Right cardiac atrium (tissue), 5 donors: ENCODE measurements at regions not wholly inside any gene's neighbourhood (a gene's known extent, or its start where the extent isn't known, plus 50 kb on each side); places are given as distances from the start of the nearest gene placed in this dataset.

ENCODE experiments used
- ATAC-seq, 2 donors: fragments of 200-7000 bp; cut with Tn5 transposase; one replicate each; pipeline versions ENCODE4 v1.8.0 to v1.9.1; 2020; ENCODE audit warnings: moderate library complexity in 2 of 2, mild to moderate bottlenecking in 1 of 2
- DNase-seq, 3 donors: peaks; one replicate each; pipeline ENCODE4 v3.0.0-alpha.2; 2020
- H3K27ac ChIP-seq: one replicate; pipeline ENCODE4 v1.5.1; 2013; ENCODE audit warnings: mild to moderate bottlenecking, low read length, control low read depth, moderate library complexity
- H3K27me3 ChIP-seq: one replicate; pipeline ENCODE4 v1.6.1; 2013; ENCODE audit not compliant: control insufficient read depth, insufficient read depth
- H3K4me1 ChIP-seq: one replicate; pipeline ENCODE4 v1.6.1; 2013; ENCODE audit warnings: low read length; ENCODE audit not compliant: control insufficient read depth, insufficient read depth
- H3K4me3 ChIP-seq: one replicate; pipeline ENCODE4 v1.5.1; 2013; ENCODE audit warnings: low read length, control low read depth
- H3K9me3 ChIP-seq: one replicate; pipeline ENCODE4 v1.6.1; 2013; ENCODE audit warnings: low read length; ENCODE audit not compliant: control insufficient read depth
- WGBS: extraction: QIAGEN DNeasy Blood & Tissue Kit; methylation state at CpG from one replicate; pipeline ENCODE4 v1.1.7; 2013; 5-methylcytosine and 5-hydroxymethylcytosine counted together
- intact Hi-C, 4 donors: fragments of 100-400 bp; cut with DNase I; formaldehyde crosslinking; loops; one replicate each; pipeline versions ENCODE4 v1.11.0 to v1.14.0; 2022 to 2023
- donor health status: healthy with polysubstance abuse.
- donor health status: DM: no; HTN: yes; CAD: no.
- donor health status: DM: no; HTN: no; CAD: no.
- donor health status: DM: no; HTN: yes; CAD: no; lungs with severe emphysema.
- donor health status: DM: yes; HTN: yes; CAD: no.

DNA sequence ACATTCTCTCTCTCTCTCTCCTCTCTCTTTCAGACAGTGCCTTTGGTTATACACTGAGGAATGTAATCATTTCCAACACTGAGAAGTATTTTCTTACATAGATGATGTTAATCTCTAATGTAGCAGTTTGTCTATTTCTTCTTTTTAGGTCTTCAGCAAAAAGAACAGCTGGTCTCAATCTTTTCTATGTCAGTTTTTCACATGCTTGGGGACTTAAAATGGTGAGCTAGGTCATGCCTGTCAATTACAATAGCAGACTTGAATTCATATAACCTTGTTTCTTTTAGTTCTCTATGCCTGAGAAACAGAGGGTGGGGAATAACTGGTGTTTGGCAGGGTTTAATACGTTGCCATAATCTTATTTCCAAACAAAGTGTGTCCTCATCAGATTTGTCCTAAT, 786.2 kb downstream of the SQOR start:
- H3K27ac ChIP-seq, result no peak overlapping the region
- no peaks in the 10 kb centered on the region for H3K9me3 ChIP-seq
- no peaks in the 10 kb centered on the region for H3K27me3 ChIP-seq
- H3K4me3 ChIP-seq, result no peak overlapping the region
- no peaks in the 10 kb centered on the region for H3K4me1 ChIP-seq
- ATAC-seq (no peak), DNase-seq (no peak)
- intact Hi-C loops, result no loop called here
- 34% methylated on average over 1 of the region's 1 CpG for WGBS

DNA sequence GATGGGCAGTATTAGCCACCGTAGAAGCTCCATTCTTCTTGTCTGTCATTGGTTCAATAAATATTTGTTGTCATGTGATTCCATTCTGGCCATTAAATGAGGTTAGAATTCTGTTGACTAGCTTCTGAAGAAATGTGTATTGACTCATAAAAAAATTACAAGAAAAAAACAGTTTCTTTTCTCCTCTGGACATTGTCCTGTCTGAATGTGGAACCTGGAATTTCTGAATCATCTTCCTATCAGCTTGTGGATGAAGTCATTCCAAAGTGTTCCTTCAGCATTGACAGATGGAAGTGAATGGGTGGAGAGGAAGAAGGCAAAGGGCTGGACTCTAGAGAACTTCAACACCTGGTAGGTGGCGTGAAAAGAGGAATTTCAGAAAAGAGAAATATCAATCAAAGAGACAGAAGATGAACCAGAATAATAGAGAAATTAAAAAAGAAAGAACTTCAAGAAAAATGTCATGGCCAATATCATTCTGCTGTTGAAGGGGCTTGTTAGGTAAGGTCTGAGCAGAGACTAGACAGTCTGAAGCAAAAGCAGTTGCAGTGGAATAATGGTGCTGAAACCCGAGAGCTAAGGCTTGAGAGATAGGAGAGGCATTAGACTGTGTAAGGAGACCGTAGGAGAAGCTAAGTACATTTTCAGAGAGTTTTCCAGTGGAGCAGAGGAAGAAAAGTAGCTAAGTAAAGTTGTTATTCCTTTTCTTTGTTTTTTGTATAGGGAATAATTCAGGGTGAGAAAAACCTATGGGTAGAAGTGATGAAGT, 806.6 kb downstream of the SQOR start:
- WGBS, result 64% methylated on average over 4 of the region's 4 CpGs
- ATAC-seq (no peak), DNase-seq (no peak)
- no peaks in the 10 kb centered on the region for H3K9me3 ChIP-seq
- no peak overlapping the region for H3K27ac ChIP-seq
- no peak overlapping the region for H3K4me3 ChIP-seq
- no peaks in the 10 kb centered on the region for H3K27me3 ChIP-seq
- intact Hi-C loops, result no loop called here
- no peaks in the 10 kb centered on the region for H3K4me1 ChIP-seq

DNA sequence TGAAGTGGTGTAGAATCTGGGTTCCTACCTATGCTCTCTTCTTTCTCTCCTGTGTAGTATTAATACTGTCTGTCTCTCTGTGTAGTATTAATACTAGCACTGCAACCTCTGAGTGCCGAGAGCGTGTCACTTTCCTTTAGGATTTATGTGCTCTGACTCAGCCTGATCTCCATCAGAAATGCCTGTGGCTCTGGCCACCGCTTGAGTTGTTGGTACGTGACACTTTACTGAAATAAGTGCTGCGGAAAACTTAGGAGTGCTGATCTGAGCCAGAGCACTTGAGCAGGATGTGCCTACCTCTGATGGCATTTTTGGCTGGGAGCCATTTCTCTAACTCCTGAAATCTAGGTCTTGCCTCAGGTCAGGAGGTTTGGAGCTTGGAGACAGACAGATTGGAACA, 807.4 kb downstream of the SQOR start:
- DNase-seq (no peak), ATAC-seq (no peak)
- H3K9me3 ChIP-seq, result no peaks in the 10 kb centered on the region
- 78% methylated on average over 5 of the region's 5 CpGs for WGBS
- H3K27ac ChIP-seq, result no peak overlapping the region
- no peak overlapping the region for H3K4me3 ChIP-seq
- no peaks in the 10 kb centered on the region for H3K4me1 ChIP-seq
- intact Hi-C loops, result no loop called here
- no peaks in the 10 kb centered on the region for H3K27me3 ChIP-seq

GRCh38 chr15:46442901-46443590, 808.2 kb downstream of the SQOR start:
- intact Hi-C loops, result no loop called here
- ATAC-seq (peak in 1 of 2 donors; percentile 16), DNase-seq (no peak)
- Histone ChIP-seq H3K9me3 (no peaks in the 10 kb centered on the region), H3K4me3 (no peak overlapping the region), H3K27ac (no peak overlapping the region), H3K4me1 (no peaks in the 10 kb centered on the region), H3K27me3 (no peaks in the 10 kb centered on the region)
- 90% methylated on average over 1 of the region's 1 CpG for WGBS

DNA sequence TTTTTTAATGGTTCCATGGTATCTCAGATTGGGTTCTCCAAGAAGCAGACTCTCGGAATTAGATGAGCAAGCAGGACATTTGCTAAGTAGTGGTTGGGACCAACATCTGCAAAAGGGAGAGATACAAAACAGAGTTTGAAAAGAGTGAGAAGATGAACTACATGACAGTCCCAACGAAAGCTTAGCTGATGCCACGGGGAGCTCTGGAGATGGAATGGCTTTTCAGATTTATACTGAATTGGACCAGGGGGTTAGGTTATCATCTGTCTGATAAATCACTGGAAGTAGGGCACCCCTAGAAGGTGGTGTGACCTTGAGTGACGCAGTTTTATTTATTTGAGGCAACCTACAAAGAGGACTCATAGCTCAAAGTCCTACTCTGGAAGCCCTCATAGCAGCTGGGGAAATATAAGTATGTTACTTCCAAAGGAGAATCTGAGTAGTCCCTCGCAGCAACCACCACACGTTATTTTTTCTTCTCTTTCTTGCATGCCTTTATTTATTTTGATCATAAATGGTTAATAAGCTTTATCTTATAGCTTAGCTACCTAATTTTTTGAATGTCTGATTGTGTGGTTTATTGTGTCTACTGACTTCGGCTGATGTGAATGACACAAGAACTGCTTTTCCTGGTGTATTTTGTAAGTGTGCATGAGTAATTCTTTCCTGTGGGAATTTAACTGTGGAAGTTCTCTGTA, 815.4 kb downstream of the SQOR start:
- Histone ChIP-seq H3K4me3 (no peak overlapping the region), H3K4me1 (no peaks in the 10 kb centered on the region), H3K27ac (no peak overlapping the region), H3K9me3 (no peaks in the 10 kb centered on the region), H3K27me3 (no peaks in the 10 kb centered on the region)
- intact Hi-C loops, result no loop called here
- 83% methylated on average over 7 of the region's 7 CpGs for WGBS
- ATAC-seq (no peak), DNase-seq (no peak)

GRCh38 chr15:46450810-46451182, 816.0 kb downstream of the SQOR start:
- no peak for DNase-seq
- no peak overlapping the region for H3K27ac ChIP-seq
- no peak overlapping the region for H3K4me3 ChIP-seq
- H3K27me3 ChIP-seq, result no peaks in the 10 kb centered on the region
- H3K9me3 ChIP-seq, result no peaks in the 10 kb centered on the region
- ATAC-seq, result no peak
- 68% methylated on average over 1 of the region's 1 CpG for WGBS
- intact Hi-C loops, result no loop called here
- H3K4me1 ChIP-seq, result no peaks in the 10 kb centered on the region

DNA sequence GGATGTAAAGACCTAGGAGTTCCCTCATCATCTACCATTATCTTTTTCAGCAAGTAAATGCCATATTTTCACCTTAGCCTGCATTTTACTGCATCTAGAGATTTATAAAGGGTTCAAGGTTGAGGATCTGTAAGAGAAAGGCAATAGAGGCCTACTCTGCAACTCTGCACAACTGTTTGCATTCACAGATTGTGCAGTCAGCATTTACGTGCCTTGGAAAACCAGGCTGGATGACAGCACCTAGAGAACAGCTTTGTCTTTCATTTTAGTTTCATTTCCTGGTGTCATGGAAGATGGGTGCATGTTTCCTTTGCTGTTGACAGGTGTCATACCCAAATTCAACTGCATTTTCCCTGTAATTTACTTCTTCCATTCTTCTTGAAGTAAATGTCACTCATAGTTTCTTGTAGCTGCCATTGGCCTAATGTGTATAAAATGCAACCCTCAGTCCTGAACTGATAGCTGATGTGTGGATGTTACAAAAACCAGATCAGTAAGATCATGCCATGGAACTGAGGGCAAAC, 817.5 kb downstream of the SQOR start:
- no peak for DNase-seq
- intact Hi-C loops, result no loop called here
- Histone ChIP-seq H3K27ac (no peak overlapping the region), H3K4me1 (no peaks in the 10 kb centered on the region), H3K4me3 (no peak overlapping the region), H3K27me3 (no peaks in the 10 kb centered on the region), H3K9me3 (no peaks in the 10 kb centered on the region)
- WGBS, result 0% methylated on average over 1 of the region's 1 CpG
- no peak for ATAC-seq

DNA sequence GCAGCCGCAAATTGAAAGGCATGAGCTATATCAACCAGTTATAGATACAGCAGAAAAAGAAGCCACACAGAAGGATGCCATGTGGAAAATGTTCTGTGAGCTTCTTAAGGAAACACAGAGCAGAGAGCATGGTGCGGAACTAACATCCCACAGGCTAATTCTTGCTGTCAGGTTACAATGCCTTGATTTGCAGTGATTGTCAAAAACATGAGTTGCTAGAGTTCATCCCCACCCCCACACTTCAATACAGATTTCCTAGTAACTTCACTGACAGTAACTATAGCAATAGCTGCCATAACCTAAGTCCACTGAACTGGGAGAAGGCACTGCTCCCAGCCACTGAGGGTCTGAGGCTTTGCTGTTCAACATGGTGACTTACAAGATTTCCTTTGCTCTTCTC, 821.6 kb downstream of the SQOR start:
- H3K27me3 ChIP-seq, result no peaks in the 10 kb centered on the region
- ATAC-seq (no peak), DNase-seq (no peak)
- 97% methylated on average over 2 of the region's 2 CpGs for WGBS
- no peaks in the 10 kb centered on the region for H3K4me1 ChIP-seq
- no peak overlapping the region for H3K4me3 ChIP-seq
- H3K9me3 ChIP-seq, result no peaks in the 10 kb centered on the region
- intact Hi-C loops, result no loop called here
- H3K27ac ChIP-seq, result no peak overlapping the region

DNA sequence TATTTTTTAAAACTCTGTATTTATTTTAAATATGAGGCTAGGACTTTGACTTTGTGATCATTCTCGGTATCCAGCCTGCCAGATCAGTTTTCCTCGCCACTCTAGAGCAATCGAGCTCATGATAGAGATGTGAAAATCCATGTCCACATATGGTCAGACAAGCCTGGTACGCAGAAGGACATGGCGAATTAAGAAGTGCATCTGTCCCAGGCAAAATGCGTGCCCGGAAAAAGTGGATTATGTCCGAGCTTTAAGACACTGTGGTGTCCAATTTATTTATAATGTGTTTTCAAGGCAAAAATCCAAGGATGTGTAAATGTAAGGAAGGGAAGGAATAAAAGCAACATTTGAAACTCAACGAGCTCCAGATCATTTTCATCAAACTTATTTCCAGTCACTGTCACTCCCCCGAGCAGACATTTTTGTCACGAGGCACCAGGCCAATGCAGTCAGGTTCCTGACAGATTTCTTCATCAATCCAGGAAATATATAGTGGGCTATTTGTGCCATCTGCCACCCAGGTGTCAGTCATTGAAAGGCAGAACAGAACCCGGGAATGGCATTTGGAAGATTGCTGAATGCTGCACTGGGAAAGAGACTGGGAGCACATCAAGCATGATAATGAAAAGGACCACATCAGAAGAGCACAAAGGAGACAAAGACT, 825.7 kb downstream of the SQOR start:
- 82% methylated on average over 12 of the region's 12 CpGs for WGBS
- no peak for DNase-seq
- no peak overlapping the region for H3K27ac ChIP-seq
- H3K27me3 ChIP-seq, result no peaks in the 10 kb centered on the region
- no peaks in the 10 kb centered on the region for H3K9me3 ChIP-seq
- intact Hi-C loops, result no loop called here
- no peaks in the 10 kb centered on the region for H3K4me1 ChIP-seq
- no peak for ATAC-seq
- H3K4me3 ChIP-seq, result no peak overlapping the region

GRCh38 chr15:46461416-46461815, 826.6 kb downstream of the SQOR start:
- Histone ChIP-seq H3K4me1 (no peaks in the 10 kb centered on the region), H3K27ac (no peak overlapping the region), H3K9me3 (no peaks in the 10 kb centered on the region), H3K4me3 (no peak overlapping the region), H3K27me3 (no peaks in the 10 kb centered on the region)
- WGBS, result 68% methylated on average over 2 of the region's 2 CpGs
- intact Hi-C loops, result no loop called here
- no peak for DNase-seq
- ATAC-seq, result no peak

DNA sequence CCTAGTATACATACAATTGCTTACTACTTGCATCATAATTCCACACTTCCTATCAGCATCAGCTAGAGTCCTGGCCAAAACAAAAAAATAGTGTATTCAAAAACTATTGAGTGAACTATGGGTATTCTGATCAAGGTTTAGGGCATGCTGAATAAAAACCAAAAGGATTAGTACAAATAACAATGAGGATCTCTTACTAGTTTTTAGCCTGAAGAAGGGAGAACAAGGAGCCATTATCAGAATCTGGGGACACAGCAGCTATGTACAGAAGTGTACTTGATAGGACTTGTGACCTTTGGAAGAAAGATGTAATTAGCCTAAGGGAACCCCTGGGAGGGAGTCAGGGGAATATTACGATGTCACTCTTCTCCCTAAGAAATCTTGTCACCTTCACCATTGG, 832.2 kb downstream of the SQOR start:
- 91% methylated on average over 1 of the region's 1 CpG for WGBS

More for the DNA sequence above, 832.2 kb downstream of the SQOR start:
- intact Hi-C loops, result no loop called here
- Histone ChIP-seq H3K27me3 (no peaks in the 10 kb centered on the region), H3K9me3 (no peaks in the 10 kb centered on the region), H3K27ac (no peak overlapping the region), H3K4me1 (no peaks in the 10 kb centered on the region), H3K4me3 (no peak overlapping the region)
- ATAC-seq (no peak), DNase-seq (no peak)
